ENCODE measurements at regions not wholly inside any gene's neighbourhood (a gene's known extent, or its start where the extent isn't known, plus 50 kb on each side); places are given as distances from the start of the nearest gene placed in this dataset.

DNA sequence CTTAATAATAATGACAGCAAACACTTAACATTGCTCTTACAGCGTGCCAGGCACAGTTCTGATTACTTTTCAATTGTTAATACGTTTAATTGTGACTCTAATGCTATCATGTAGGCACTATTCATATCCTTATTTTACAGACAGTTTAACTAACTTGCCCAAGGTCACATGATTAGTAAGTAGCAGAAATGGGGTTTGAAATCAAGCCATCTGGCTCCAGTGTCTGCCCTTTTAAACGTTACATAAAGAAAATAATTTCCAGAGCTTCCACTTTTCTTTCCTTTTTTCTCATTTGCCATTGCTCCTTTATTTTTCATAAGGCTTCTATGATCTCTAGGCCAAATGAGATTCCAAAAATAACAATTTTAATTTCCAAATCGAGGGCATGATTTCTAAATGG, 50.6 kb upstream of the IKZF2 start:
- DNase-seq (ENCODE audit: low read depth), result peak; percentile 32

- no peak for DNase-seq (ENCODE audit: low read depth)
Observed at GRCh38 chr2:213205944-213206343, 54.5 kb upstream of the IKZF2 start.

DNA sequence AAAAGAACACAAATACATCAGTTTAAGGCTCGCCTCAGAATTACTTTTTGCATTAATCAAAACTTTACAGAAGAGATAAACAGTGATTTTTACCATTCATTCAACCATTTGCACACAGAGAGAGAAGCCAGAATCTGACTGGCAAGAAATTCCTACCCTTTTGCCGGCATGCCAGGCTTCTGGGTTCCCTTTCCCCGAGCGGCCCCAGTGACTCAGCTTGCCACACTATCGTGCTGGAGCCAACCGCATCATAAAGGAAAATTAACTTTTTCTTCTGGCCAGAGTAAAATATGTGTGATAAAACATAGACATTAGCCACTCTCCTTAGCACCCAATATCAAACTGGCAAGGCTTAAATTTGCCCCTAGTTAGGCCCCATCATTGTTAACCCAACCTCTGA, 61.8 kb upstream of the IKZF2 start:
- DNase-seq (ENCODE audit: low read depth), result no peak

DNA sequence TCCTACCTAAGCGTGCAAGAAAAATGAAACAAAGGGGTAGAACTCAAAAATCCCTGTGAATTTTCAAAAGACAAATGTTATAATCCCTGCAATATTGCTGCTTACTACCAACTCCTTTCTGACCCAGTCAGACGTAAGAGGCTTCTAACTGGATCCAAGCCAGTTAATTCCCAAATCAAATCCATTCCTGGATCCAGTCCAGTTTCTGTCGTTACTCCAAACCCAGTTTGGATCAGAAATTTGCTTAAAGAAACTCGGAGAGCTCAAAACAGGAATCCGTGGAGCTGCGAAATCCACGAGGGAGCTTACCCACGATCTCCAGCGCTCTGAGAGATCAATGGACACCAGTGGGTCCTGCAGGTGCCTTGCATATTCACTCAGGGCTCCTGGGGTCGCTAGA, 62.8 kb upstream of the IKZF2 start:
- DNase-seq (ENCODE audit: low read depth), result no peak

DNA sequence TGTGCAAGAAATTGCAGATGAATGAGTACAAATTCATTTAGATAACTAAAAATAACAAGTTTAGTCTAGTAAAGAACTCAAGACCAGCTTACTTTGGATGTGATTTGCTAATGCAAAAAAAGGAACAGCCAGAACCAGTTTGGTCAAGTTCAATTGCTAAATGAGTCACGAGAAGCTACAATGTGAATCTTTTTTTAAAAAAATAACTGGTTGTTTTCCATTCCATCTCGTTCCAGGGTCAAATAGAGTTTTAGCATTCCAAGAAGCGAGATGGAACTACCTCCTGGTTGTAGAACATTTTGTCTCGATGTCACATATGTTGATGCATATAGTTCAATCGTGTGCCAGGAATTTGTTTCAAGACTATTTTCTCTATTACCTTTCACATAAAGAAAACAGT, 65.0 kb upstream of the IKZF2 start:
- DNase-seq (ENCODE audit: low read depth), result peak; percentile 83

GRCh38 chr2:213219816-213220215, 64.4 kb upstream of the SPAG16 start:
- peak; percentile 16 for DNase-seq (ENCODE audit: low read depth)

DNA sequence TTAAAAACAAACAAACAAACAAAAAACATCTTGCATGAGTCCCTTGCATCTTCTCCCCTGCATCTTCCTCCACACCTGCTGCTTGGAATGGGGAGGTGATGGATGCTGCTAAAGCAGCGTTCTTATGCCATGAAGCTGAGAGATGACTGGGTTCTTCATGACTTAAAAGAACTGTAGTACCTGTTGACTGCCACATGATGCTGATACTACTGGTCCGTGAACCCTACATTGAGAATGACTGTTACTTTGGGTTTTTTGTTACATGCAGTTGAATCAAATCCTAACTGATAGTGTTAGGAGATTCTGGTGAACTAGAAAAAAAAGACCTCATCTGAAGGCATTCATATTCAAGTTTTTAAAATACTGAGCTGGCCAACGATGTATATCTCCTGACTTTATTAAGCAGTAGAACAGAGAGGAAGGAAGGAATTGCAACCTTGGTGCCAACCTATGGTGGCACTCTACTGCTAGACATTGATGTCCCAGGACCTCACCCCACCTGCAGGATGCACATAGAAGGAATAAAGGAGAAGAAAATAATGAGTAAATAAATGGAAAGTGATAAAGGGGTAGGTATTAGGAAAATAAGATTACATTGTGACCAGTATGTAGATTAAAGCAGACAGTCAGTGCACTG, 63.2 kb upstream of the SPAG16 start:
- no peak for DNase-seq (ENCODE audit: low read depth)

GRCh38 chr2:213221957-213222356, 62.3 kb upstream of the SPAG16 start:
- DNase-seq (ENCODE audit: low read depth), result no peak

DNA sequence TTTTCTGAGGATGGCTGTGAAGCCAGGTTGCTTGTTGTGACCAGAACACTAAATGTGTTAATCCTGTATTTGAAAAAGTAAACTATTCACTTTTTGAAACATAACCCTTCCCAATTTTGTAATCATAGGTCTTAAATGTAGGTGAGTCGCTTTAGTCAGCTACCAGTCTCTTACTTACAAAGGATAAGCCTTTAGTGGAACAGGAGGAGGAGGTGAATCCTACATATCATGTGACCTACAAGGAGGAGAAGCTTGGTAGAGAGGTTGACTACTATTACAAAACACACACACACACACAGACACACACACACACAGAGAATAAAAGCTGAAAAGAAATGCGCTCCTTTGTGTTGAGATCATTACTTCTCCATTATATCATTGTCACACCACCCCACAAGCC, 59.9 kb upstream of the SPAG16 start:
- no peak for DNase-seq (ENCODE audit: low read depth)

GRCh38 chr2:213225866-213226265, 58.4 kb upstream of the SPAG16 start:
- DNase-seq (ENCODE audit: low read depth), result no peak

- DNase-seq (ENCODE audit: low read depth), result peak; percentile 1
Observed at GRCh38 chr2:213227458-213227857, 56.8 kb upstream of the SPAG16 start.

DNA sequence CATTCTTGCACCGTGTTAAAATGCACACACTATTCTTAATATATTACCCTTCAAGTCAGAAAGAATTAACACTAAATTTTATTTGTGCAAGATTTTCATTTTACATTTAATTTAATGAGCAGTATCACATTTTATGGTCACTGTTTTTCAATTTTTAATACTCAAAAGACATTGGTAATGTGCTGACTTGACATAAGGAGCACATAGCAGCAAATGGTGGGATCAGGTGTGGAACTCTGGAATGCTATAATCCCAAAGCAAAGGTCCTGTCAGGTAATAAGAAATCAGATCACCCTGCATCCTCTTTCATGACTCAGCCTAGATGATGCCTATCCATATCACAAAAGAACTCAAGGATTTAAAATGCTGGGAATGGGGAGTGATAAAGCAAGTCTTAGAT, 55.6 kb upstream of the SPAG16 start:
- no peak for DNase-seq (ENCODE audit: low read depth)

GRCh38 chr2:213229814-213230213, 54.5 kb upstream of the SPAG16 start:
- DNase-seq (ENCODE audit: low read depth), result peak; percentile 75

GRCh38 chr2:213231966-213232365, 52.3 kb upstream of the SPAG16 start:
- no peak for DNase-seq (ENCODE audit: low read depth)

DNA sequence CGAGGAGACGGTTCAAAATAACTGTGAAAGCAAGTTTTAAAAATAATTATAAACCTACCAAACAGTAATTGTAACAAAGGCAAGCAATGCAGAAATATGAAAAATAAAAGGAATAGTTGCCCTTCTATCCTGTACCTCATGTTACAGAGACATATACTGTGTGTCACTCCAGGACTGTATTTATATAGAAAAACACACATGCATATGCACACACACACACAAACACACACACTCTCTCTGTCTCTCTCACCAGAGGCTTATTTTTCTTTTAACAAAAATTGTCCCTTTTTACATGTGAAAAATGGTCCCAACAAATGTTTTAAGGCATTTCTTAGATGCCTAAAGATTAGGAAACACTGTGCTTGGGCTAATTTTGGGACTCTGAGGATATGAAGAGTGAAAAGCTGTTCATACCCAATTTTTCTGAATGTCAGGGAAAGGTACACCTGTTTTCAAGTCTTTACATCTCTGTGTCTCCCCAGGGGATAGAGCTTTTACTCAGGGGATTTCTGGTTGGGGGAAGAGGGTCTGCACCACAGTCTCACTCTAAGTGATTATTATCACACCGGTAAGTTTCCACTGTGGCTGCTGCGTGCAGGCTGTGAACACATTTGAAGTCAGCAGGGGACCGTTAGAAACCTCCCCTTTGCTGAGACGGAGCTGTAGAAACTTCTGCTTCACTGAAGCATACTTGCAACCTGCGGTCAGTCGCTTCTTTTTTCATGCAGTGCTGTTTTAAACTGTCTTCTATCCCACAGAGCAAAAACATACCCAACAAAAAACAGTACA, 51.4 kb upstream of the SPAG16 start:
- DNase-seq (ENCODE audit: low read depth), result peak; percentile 13

GRCh38 chr2:213233438-213234330, 50.6 kb upstream of the SPAG16 start:
- no peak for DNase-seq (ENCODE audit: low read depth)

Data from fibroblast of gingiva (primary cell).